GM23338 (cell line): ENCODE measurements at regions not wholly inside any gene's neighbourhood (a gene's known extent, or its start where the extent isn't known, plus 50 kb on each side); places are given as distances from the start of the nearest gene placed in this dataset.
A peak's percentile ranks its signal among the peaks of the same experiment; 100 is the strongest.

ENCODE experiments used
- ATAC-seq: fragments of 200-7000 bp; cut with Tn5 transposase; 3 replicates; pipeline ENCODE4 v1.9.1; 2020
- DNase-seq: peaks from one replicate; pipeline ENCODE4 v3.0.0-alpha.2; 2015; ENCODE audit warnings: low spot score
- H2AFZ ChIP-seq: fragments of 200-600 bp; sonication (generic); 2 replicates; pipeline ENCODE4 v1.8.0; 2016; ENCODE audit warnings: antibody characterized with exemption, mild to moderate bottlenecking, moderate library complexity
- H3F3A ChIP-seq: fragments of 200-600 bp; sonication (generic); replicated peaks from 2 replicates; pipeline ENCODE4 v1.8.0; 2017; ENCODE audit warnings: antibody characterized with exemption, mixed run types, low read depth
- H3K27ac ChIP-seq: fragments of 200-600 bp; sonication (generic); 2 replicates; pipeline ENCODE4 v1.6.1; 2016; ENCODE audit warnings: low read depth
- H3K27me3 ChIP-seq: fragments of 200-600 bp; sonication (generic); 2 replicates; pipeline ENCODE4 v1.8.0; 2016; ENCODE audit warnings: mild to moderate bottlenecking, mixed run types, moderate library complexity; ENCODE audit not compliant: insufficient read depth
- H3K36me3 ChIP-seq: fragments of 200-600 bp; sonication (generic); 2 replicates; pipeline ENCODE4 v1.8.0; 2016; ENCODE audit warnings: mild to moderate bottlenecking; ENCODE audit not compliant: insufficient read depth
- H3K4me1 ChIP-seq: fragments of 200-600 bp; sonication (generic); 2 replicates; pipeline ENCODE4 v1.8.0; 2016; ENCODE audit warnings: mild to moderate bottlenecking, moderate library complexity; ENCODE audit not compliant: insufficient read depth
- H3K4me2 ChIP-seq: fragments of 200-600 bp; sonication (generic); 2 replicates; pipeline ENCODE4 v1.7.1; 2017; ENCODE audit warnings: mixed run types
- H3K4me3 ChIP-seq: fragments of 200-600 bp; sonication (generic); 2 replicates; pipeline ENCODE4 v1.6.1; 2016; ENCODE audit warnings: mixed run types
- H3K79me2 ChIP-seq: fragments of 200-600 bp; sonication (generic); replicated peaks from 2 replicates; pipeline ENCODE4 v1.8.0; 2017; ENCODE audit warnings: mild to moderate bottlenecking; ENCODE audit not compliant: insufficient read depth
- H3K9me2 ChIP-seq: fragments of 200-600 bp; sonication (generic); 2 replicates; pipeline ENCODE4 v1.8.0; 2017; ENCODE audit not compliant: insufficient read depth
- H4K20me1 ChIP-seq: fragments of 200-600 bp; sonication (generic); replicated peaks from 2 replicates; pipeline ENCODE4 v1.8.0; 2017; ENCODE audit warnings: mild to moderate bottlenecking; ENCODE audit not compliant: insufficient read depth
- H3K27ac Mint-ChIP-seq: 2 replicates; pipeline ENCODE4 v1.8.0; 2020; ENCODE audit warnings: inconsistent platforms, mild to moderate bottlenecking, moderate library complexity, mixed read lengths
- H3K27me3 Mint-ChIP-seq: 3 replicates; pipeline ENCODE4 v1.8.0; 2022; ENCODE audit warnings: low read depth, mild to moderate bottlenecking, moderate library complexity, mixed read lengths, inconsistent platforms; ENCODE audit not compliant: insufficient read depth, poor library complexity
- H3K36me3 Mint-ChIP-seq: 3 replicates; pipeline ENCODE4 v1.8.0; 2021; ENCODE audit warnings: low read depth, mild to moderate bottlenecking, inconsistent platforms, moderate library complexity, mixed read lengths
- H3K4me1 Mint-ChIP-seq: 3 replicates; pipeline ENCODE4 v1.8.0; 2020; ENCODE audit warnings: mild to moderate bottlenecking, inconsistent platforms, mixed read lengths
- H3K4me3 Mint-ChIP-seq: 3 replicates; pipeline ENCODE4 v1.8.0; 2021; ENCODE audit warnings: moderate library complexity, mild to moderate bottlenecking, inconsistent platforms, mixed read lengths
- H3K9me3 Mint-ChIP-seq: 3 replicates; pipeline ENCODE4 v1.8.0; 2020; ENCODE audit warnings: moderate library complexity, mild to moderate bottlenecking, inconsistent platforms, mixed read lengths
- CREB1 ChIP-seq: fragments of 250-450 bp; sonication (Bioruptor Pico); IDR thresholded peaks from 2 replicates; pipeline ENCODE4 v1.5.0; 2020; ENCODE audit warnings: low read depth, mild to moderate bottlenecking, moderate library complexity
- EZH2 ChIP-seq: fragments of 200-600 bp; sonication (generic); IDR thresholded peaks from one replicate; pipeline ENCODE4 v1.8.0; 2017; ENCODE audit warnings: antibody characterized with exemption, mild to moderate bottlenecking, low read depth; ENCODE audit not compliant: unreplicated experiment
- EZH2phosphoT487 ChIP-seq: fragments of 200-600 bp; sonication (generic); IDR thresholded peaks from one replicate; pipeline ENCODE4 v1.8.1; 2018; ENCODE audit warnings: antibody characterized with exemption; ENCODE audit not compliant: unreplicated experiment
- JUNB ChIP-seq: IDR thresholded peaks from one replicate; pipeline ENCODE4 v1.6.1; 2016; ENCODE audit warnings: antibody characterized with exemption; ENCODE audit not compliant: unreplicated experiment
- NANOG ChIP-seq: IDR thresholded peaks from 2 replicates; pipeline ENCODE4 v1.6.1; 2016; ENCODE audit warnings: antibody characterized with exemption, borderline replicate concordance
- POLR2AphosphoS5 ChIP-seq: IDR thresholded peaks from 2 replicates; pipeline ENCODE4 v1.6.1; 2016; ENCODE audit warnings: antibody characterized with exemption, low read depth
- STAT1 ChIP-seq: IDR thresholded peaks from one replicate; pipeline ENCODE4 v1.6.1; 2016; ENCODE audit warnings: antibody characterized with exemption; ENCODE audit not compliant: unreplicated experiment
- ZNF114 ChIP-seq: fragments of 250-450 bp; sonication (Bioruptor Pico); IDR thresholded peaks from 2 replicates; pipeline ENCODE4 v1.5.0; 2020; ENCODE audit warnings: mild to moderate bottlenecking, moderate library complexity
- ZNF331 ChIP-seq: fragments of 250-450 bp; sonication (Bioruptor Pico); IDR thresholded peaks from 2 replicates; pipeline ENCODE4 v1.5.0; 2020; ENCODE audit warnings: low read depth, mild to moderate bottlenecking, moderate library complexity
- TF ChIP-seq, protein P1 (sequence below), 2 experiments: fragments of 200-600 bp in 1 of 2; sonication (generic) in 1 of 2; conservative IDR thresholded peaks; 2 replicates each; pipeline versions ENCODE4 v1.5.1 to v1.6.1; 2016 to 2017; ENCODE audit warnings: antibody characterized with exemption in 2 of 2, low read depth in 2 of 2, mild to moderate bottlenecking in 2 of 2, moderate library complexity in 1 of 2
- TF ChIP-seq, protein P2 (sequence below): IDR thresholded peaks from 2 replicates; pipeline ENCODE4 v1.6.1; 2016; ENCODE audit warnings: antibody characterized with exemption
- TF ChIP-seq, protein P3 (sequence below): IDR thresholded peaks from one replicate; pipeline ENCODE4 v1.6.1; 2018; ENCODE audit warnings: antibody characterized with exemption; ENCODE audit not compliant: unreplicated experiment

DNA sequence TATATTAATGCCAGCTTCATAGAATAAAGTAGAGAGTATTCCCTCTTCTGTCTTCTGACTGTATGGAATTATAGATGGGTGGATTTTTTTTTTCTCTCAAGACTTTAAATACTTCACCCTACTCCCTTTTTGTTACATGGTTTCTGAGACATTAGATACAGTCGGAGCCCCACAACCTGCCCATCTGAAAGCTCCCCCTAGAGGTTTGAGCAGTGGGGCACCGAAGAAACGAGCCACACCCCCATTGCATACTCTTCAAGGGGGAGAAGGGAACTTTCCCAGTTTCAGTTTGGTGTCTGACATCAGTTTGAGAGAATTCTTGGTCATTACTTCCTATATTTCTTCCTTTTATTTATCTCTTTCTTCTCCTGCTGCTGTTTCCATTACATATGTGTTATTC, 437.6 kb upstream of the AGA start:
- Histone ChIP-seq H3K27me3 (no peaks in the 10 kb centered on the region), H3K4me3 (no peak overlapping the region), H2AFZ (no peak overlapping the region), H3F3A (no peaks in the 10 kb centered on the region), H3K9me2 (no peaks in the 10 kb centered on the region), H3K4me1 (no peaks in the 10 kb centered on the region), H3K79me2 (no peaks in the 10 kb centered on the region), H3K27ac (no peak overlapping the region), H3K4me2 (no peak overlapping the region), H4K20me1 (no peaks in the 10 kb centered on the region), H3K36me3 (no peaks in the 10 kb centered on the region)
- TF ChIP-seq, protein P1, sequence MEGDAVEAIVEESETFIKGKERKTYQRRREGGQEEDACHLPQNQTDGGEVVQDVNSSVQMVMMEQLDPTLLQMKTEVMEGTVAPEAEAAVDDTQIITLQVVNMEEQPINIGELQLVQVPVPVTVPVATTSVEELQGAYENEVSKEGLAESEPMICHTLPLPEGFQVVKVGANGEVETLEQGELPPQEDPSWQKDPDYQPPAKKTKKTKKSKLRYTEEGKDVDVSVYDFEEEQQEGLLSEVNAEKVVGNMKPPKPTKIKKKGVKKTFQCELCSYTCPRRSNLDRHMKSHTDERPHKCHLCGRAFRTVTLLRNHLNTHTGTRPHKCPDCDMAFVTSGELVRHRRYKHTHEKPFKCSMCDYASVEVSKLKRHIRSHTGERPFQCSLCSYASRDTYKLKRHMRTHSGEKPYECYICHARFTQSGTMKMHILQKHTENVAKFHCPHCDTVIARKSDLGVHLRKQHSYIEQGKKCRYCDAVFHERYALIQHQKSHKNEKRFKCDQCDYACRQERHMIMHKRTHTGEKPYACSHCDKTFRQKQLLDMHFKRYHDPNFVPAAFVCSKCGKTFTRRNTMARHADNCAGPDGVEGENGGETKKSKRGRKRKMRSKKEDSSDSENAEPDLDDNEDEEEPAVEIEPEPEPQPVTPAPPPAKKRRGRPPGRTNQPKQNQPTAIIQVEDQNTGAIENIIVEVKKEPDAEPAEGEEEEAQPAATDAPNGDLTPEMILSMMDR (conservative IDR thresholded peaks at IDR 0.05; ENCODE audit: low read depth in 2 of 2) = peak; percentile 76 to 78
- no peak for TF ChIP-seq JUNB
- 0 out of 3 replicates have a peak, but pooled peaks cover 2% of the 10 kb centered on the region for H3K4me1 Mint-ChIP-seq
- peak; percentile 88 for ATAC-seq
- DNase-seq = peak; percentile 69
- H3K4me3 Mint-ChIP-seq = no peak overlapping the region
- H3K9me3 Mint-ChIP-seq = no peaks in the 10 kb centered on the region
- no peaks in the 10 kb centered on the region; the same call in 2 of the 3 replicates for H3K36me3 Mint-ChIP-seq
- no peak overlapping the region for H3K27ac Mint-ChIP-seq
- no peaks in the 10 kb centered on the region for H3K27me3 Mint-ChIP-seq

DNA sequence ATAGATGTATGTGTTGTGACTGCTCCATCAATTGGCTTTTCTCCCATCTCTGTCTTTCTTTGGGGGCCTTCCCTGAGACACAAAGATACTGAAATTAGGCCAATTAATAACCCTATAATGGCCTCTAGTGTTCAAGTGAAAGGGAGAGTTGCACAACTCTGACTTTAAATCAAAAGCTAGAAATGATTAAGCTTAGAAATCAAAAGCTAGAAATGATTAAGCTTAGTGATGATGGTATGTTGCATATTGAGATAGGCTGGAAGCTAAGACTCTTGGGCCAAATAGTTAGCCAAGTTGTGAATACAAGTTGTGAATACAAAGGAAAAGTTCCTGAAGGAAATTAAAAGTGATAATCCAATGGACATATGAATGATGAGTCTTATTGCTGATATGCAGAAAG, 452.9 kb upstream of the AGA start:
- no peak overlapping the region for H3K4me2 ChIP-seq
- no peak overlapping the region for H3K27ac Mint-ChIP-seq
- no peaks in the 10 kb centered on the region for H4K20me1 ChIP-seq
- ATAC-seq (no peak), DNase-seq (no peak)
- no peaks in the 10 kb centered on the region for H3K36me3 ChIP-seq
- no peaks in the 10 kb centered on the region for H3K9me2 ChIP-seq
- H2AFZ ChIP-seq = no peak overlapping the region
- H3K27ac ChIP-seq = no peak overlapping the region
- no peaks in the 10 kb centered on the region for H3K4me1 ChIP-seq
- H3K4me1 Mint-ChIP-seq = no peaks in the 10 kb centered on the region
- no peaks in the 10 kb centered on the region for H3K27me3 Mint-ChIP-seq
- H3K79me2 ChIP-seq = no peaks in the 10 kb centered on the region
- H3K9me3 Mint-ChIP-seq = no peaks in the 10 kb centered on the region; the same call in 2 of the 3 replicates
- no peaks in the 10 kb centered on the region for H3F3A ChIP-seq
- no peaks in the 10 kb centered on the region for H3K27me3 ChIP-seq
- H3K4me3 ChIP-seq = no peak overlapping the region
- H3K4me3 Mint-ChIP-seq = no peak overlapping the region
- no peaks in the 10 kb centered on the region for H3K36me3 Mint-ChIP-seq
- TF ChIP-seq POLR2AphosphoS5 = no peak
- TF ChIP-seq, protein P2, sequence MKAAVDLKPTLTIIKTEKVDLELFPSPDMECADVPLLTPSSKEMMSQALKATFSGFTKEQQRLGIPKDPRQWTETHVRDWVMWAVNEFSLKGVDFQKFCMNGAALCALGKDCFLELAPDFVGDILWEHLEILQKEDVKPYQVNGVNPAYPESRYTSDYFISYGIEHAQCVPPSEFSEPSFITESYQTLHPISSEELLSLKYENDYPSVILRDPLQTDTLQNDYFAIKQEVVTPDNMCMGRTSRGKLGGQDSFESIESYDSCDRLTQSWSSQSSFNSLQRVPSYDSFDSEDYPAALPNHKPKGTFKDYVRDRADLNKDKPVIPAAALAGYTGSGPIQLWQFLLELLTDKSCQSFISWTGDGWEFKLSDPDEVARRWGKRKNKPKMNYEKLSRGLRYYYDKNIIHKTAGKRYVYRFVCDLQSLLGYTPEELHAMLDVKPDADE = no peak
- TF ChIP-seq, protein P3, sequence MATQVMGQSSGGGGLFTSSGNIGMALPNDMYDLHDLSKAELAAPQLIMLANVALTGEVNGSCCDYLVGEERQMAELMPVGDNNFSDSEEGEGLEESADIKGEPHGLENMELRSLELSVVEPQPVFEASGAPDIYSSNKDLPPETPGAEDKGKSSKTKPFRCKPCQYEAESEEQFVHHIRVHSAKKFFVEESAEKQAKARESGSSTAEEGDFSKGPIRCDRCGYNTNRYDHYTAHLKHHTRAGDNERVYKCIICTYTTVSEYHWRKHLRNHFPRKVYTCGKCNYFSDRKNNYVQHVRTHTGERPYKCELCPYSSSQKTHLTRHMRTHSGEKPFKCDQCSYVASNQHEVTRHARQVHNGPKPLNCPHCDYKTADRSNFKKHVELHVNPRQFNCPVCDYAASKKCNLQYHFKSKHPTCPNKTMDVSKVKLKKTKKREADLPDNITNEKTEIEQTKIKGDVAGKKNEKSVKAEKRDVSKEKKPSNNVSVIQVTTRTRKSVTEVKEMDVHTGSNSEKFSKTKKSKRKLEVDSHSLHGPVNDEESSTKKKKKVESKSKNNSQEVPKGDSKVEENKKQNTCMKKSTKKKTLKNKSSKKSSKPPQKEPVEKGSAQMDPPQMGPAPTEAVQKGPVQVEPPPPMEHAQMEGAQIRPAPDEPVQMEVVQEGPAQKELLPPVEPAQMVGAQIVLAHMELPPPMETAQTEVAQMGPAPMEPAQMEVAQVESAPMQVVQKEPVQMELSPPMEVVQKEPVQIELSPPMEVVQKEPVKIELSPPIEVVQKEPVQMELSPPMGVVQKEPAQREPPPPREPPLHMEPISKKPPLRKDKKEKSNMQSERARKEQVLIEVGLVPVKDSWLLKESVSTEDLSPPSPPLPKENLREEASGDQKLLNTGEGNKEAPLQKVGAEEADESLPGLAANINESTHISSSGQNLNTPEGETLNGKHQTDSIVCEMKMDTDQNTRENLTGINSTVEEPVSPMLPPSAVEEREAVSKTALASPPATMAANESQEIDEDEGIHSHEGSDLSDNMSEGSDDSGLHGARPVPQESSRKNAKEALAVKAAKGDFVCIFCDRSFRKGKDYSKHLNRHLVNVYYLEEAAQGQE = no peak
- no peak for TF ChIP-seq JUNB
- TF ChIP-seq CREB1 (CRISPR knock-in tag) = no peak
- TF ChIP-seq EZH2 = no peak
- no peak for TF ChIP-seq EZH2phosphoT487
- TF ChIP-seq STAT1 = no peak
- no peak for TF ChIP-seq ZNF331 (CRISPR knock-in tag)
- no peak for TF ChIP-seq NANOG
- no peak for TF ChIP-seq ZNF114 (CRISPR knock-in tag)
